Left kidney (tissue), 1 donor: ENCODE measurements at regions not wholly inside any gene's neighbourhood (a gene's known extent, or its start where the extent isn't known, plus 50 kb on each side); places are given as distances from the start of the nearest gene placed in this dataset.
"Not testable (repeated sequence)": the region's sequence is repeated elsewhere in the genome, so short reads cannot be mapped to it uniquely, and the experiment has no call there.

Experiments
- DNase-seq: peaks from one replicate; pipeline ENCODE4 v3.0.0-alpha.2; 2013

DNA sequence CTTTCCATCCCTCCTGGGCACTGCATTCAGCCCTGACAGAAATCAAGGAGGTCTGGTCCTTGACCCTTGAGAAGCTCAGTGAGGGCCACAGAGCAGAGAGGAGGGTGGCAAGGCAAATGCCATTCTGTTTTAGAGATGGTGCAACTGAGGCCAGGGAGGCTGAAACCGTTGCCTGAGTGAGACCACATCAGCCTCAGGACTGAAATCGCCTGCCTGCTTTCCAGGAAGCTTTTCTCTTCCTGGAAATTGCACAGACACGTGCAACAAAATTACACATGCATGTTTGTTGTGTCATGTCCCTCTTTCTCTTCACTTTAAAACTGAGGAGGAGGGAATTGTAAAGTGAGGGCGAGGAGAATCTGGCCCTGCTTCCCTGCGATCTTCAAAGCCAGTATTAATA is 113.7 kb upstream of the PDE10A start:
- DNase-seq: no peak

DNA sequence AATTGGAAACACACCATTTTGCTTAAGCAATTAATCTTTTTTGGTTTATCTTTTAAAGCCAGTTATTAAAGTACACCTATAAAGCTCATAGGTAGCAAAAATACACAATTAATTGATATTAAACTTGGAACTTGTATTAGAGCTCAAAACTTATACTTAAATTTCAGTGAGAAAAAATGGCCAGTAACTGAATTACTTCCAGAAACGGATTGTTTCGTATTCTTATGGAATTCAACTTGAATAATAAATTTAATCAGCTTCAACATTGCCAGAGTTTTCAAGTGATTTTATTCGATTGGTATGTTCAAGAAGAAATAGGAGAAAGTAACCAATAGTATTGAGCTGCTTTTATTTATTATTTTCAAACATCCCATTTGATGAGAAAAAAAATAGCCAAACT is 112.7 kb upstream of the PDE10A start:
- DNase-seq: no peak

DNA sequence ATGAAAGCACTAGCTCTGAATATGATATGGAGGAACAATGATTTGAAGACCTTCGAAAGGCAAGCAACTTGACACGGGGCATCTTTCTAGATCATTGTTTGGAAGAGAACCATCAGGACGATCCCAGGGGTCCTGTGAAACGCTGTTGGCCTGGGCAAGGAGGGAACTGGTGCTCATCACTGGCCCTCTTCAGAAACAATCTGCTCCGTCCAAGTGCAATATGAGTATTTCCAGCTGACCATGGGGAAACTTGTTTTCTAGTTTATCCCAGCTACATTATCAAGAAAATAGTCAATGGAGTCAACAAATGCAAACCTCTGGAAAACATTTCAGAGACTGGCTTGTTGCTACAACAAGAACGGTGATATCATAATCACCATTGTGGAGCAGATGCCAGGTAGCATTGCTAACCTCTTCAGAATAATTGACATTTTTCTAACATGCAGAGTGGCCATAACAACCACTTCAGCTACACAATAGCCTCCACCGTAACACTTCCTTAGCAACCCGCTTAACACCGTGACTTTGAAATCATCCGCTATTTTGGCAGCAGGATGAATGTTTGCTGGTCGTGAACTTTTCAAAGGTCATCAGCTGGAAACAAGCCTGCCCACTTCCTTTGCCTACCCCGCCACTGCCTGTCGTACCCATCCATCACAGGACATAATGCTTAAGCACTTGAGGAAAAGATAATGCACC is 112.0 kb upstream of the PDE10A start:
- DNase-seq: peak; percentile 50

DNA sequence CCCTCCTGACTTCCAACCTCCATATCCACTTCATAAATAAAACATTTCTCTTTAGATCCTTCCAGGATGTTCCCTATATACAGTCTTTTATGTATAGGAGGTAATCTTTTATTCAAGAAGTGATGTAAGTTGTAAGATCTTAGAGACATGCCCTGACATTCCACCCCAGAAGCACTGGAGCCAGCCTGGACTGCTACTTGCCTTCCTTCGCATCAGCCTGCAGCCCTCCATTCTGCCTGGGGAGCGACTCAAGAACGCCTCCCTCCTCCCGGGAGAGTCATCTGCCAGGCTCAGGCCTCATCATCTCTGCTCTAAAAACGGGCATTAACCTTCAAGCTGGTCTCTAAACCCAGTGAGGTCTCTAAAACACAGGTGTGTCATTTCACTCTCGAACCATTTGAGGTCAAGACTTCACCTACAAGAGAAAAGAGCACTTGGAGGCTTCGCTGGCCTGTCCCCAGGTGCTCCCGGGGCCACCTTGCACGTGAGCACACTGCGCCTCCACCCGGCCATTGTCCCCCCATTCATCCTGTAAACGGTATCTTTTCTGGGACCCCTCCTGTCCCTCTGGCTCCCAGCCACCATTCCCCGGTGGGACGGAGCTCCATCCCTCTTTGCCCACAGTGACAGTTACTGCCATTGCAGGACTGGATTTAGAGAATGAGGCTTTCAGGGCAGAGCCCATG is 107.5 kb upstream of the PDE10A start:
- no peak for DNase-seq

DNA sequence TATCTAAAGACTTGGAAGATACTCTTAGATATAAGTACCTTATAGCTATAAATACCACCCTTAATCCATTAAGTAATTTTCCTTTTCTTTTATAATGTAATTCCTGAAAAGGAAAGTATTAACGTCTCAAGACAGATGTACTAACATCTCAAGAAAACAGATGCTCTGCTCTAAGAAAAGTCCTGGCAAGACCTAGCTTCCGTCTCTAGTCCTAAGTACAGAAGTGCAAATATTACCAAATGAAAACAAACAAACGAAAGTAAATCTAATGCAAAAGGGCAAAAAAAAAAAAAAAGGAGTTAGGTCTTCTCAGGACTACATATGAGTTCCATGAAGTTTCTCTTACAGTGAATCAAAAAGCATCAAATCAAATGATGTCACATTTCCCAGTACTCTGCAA is 106.8 kb upstream of the PDE10A start:
- no peak for DNase-seq

DNA sequence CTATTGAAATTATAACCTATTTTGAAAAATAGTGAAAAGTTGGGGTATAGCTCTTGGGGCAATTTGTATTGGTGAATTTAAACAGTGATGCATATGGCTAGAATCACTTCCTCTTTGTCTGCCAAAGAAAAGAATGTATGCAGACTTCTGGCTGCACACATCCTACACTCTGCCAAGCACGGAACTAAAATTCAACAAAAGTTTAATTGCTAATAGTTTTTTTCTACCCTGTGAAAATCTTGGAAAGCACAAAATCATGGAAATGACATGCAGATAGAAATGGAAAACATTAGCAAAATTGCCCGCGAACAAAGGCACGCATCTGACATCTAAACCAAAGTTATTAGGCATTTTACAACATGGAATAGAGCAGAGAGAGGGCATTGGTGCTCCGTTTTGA is 106.4 kb upstream of the PDE10A start:
- DNase-seq: no peak

DNA sequence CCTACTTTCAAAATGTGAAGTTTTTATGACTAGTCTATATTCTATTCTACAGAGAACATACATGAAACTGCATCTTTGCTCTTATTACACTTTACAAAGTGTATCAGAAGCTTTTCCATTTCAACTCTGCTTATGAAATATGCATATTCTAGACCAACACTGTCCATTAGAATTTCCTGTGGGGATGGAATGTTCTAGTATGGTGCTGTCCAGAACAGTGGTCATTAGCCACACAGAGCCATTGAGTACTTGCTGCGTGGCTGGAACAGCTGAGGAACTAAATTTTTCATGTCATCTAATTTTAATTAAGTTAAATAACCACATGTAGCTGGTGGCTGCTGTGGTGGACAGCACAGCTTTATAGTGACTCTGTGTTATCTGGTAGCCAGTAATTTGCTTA is 105.9 kb upstream of the PDE10A start:
- DNase-seq: no peak

DNA sequence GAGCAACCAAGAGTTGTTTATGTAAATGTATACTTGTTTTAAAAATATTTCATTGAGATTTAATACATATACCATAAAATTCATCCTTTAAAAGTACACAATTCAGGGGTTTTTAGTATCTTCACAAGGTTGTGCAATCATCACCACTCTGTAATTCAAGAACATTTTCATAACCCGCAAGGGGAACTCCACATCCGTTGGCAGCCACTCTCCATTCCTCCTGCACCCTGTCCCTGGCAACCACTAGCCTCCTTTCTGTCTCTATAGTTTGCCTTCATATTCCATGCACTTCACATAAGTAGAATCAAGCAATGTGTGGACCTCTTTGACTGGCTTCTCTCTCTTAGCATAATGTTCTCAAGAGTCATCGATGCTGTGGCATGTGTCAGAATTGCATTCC is 104.2 kb upstream of the PDE10A start:
- DNase-seq: no peak

DNA sequence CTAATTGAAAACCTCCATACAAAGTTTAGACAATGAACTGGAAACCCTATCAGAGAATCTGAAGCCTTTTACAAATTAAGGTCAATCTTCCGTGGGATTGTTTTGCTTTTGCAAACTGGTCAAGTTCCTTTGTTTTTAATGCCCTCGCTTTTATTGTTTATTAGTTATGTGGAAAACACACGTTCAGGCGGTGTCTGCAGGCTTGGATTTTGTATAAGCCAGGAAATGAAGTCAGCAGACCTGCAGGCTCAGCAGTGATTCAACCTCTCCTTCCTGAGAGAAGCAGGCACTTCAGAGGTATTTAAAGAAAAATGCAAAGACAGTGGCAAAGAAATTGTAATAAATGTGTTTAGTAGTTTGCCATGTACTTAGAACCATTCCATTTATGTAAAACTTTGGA is 103.4 kb upstream of the PDE10A start:
- no peak for DNase-seq

DNA sequence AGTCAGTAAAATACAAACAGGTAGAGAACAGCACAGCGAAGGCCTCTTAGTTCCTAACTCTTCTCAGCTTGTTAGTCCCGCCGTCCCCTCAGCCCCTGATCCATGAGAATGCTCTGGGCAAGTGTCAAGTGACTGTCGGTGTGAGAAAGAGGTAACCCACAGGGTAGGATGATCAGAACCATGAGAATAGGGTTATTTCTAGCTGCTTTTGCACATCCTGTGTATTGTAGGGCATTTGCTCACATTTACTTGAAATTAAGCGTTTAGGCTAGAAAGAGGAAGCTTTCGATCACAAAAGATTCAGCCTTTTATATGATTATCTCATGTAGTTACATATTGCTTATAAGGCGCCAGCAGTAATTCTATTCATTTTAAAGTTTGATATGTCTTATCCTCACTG is 103.0 kb upstream of the PDE10A start:
- no peak for DNase-seq

DNA sequence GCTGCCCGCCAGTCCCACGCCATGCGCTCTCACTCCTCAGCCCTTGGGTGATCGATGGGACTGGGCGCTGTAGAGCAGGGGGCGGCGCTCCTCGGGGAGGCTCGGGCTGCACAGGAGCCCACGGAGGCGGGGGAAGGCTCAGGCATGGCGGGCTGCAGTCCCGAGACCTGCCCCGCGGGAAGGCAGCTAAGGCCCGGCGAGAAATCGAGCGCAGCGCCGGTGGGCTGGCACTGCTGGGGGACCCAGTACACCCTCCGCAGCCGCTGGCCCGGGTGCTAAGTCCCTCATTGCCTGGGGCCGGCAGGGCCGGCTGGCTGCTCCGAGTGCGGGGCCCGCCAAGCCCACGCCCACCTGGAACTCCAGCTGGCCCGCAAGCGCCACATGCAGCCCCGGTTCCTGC is 102.2 kb upstream of the PDE10A start:
- DNase-seq: not testable (repeated sequence)

DNA sequence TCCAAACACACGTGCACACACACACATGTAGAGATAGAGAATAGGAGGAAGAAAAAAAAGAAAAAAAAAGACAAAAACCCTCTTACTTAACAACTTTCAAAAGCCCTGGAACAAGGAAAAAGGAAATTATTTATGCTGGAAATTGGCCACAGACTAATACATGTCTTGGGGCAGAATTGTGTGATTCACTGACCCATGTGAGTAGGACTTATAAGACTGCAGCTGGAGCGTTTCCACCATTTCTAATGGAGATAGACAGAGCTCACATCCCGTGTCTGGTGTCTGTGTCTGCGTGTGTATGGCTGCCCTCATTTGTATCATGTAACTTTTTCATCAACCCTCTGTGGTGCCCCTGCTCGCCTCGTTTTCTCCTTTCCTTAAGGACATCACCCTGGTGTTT is 99.8 kb upstream of the PDE10A start:
- no peak for DNase-seq

DNA sequence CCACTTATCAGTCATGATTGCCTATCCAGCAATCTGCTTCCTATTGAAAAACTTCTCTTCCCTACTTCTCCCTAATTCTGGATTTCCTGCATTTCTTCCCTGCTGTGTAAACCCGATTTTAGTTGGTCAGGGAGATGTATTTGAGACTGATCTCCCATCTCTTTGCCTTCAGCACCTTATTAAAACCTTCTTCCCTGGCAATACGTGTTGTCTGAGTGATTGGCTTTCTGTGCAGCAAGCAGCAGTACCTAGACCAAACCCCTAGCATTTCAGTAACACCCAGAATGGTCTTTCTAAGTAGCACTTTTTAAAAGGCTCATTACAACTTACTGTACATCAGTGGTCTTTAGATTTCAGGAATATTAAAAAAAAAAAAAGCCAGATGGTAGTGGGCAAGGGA is 99.1 kb upstream of the PDE10A start:
- DNase-seq: no peak

DNA sequence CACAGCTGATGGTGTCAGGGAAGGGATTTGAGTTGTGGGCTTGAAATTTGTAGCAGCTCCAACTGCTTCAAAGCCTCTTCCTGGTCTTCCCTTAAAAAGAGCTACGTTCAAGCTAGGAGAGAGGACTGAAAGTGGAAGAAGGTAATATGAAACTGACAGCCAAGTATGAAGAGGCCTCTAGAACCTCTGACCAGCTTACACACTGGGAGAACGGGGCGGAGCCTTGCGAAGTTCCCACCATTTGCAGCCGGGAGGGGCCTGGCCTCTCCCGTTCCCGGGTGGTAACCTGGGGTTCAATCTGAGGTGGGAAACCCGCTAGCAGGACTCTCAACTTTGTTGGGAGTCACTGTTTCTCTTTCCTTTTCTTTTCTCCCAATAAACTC is 97.8 kb upstream of the PDE10A start:
- no peak for DNase-seq

DNA sequence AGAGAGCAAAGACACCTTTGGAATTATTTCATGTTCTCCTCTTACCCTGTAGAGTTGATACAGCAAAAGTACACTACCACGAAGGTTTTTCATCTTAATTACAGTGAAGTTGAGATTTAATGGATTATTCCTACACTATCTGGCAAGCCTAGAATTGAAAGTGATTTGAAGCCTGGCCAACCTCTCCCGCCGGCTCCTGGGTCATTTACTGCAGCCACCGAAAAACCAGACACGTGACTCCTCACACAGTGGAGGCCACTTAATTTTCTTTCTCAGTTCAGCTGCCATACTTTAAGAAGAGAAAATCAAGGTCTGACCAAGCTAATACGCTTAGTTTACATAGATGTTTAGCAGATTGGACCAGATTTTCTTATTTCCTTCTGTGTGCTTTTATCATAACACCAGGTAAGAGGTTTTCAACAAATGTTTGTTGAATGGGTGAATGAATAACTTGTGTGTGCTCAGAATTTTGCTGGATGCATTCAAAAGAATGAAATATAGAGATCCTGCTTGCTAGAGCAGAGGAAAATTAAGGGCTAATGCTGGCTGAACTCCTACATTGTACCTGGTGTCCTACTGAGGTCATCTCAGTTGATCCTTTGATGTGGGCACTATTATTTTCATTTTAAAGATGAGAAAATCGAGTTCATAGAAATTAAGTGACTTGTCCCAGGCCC is 97.2 kb upstream of the PDE10A start:
- no peak for DNase-seq

DNA sequence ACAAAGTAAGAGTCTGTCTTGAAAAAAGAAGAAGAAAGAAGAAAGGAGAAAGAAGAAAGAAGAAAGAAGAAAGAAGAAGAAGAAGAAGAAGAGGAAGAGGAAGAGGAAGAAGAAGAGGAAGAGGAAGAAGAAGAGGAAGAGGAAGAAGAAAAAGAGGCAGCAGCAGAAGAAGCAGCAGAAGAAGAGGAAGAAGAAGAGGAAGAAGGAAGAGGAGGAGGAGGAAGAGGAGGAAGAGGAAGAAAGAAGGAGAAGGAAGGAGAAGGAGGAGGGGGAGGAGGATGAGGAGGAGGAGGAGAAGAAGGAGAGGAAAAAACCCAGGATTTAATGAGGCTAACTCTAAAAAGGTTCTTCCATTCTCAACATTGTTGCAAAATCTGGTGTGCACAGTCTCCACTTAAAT is 95.4 kb upstream of the PDE10A start:
- no peak for DNase-seq

DNA sequence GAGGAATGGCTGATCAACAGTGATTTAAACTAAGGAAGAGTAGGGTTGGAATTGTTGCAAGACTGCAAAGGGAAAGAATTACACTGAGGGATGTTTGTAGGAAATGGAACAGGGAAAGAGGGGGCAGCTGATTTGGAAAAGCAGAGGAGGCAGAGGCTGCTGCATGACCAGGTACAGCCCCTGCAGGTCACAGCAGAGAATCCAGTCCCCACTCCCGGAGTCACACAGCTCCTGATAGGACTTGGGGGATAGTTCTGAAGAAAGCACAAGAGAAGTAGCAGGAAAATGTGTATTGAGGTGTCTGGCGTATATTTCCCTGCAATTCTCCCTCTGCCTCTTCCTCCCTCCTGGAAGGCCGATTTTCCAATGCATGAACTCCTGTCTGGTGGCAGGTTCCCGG is 92.5 kb upstream of the PDE10A start:
- DNase-seq: no peak

DNA sequence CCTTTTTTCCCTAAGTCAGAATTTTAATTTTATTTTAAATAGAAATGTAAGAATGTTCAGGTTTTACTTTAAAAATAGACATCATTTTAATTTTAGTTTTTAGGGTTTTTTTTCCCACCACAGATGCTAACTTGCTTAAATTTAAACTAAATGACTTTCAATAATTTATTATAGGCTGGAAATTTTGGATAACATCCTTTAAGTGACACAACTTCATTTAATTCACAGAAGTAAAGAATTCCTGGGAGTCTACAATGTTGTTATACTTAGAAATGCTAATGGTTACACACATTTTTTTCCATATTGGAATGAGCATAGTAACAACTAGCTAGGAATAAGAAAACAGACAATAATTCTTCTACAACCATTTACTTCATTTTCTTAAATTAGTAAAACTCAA is 90.5 kb upstream of the PDE10A start:
- no peak for DNase-seq

DNA sequence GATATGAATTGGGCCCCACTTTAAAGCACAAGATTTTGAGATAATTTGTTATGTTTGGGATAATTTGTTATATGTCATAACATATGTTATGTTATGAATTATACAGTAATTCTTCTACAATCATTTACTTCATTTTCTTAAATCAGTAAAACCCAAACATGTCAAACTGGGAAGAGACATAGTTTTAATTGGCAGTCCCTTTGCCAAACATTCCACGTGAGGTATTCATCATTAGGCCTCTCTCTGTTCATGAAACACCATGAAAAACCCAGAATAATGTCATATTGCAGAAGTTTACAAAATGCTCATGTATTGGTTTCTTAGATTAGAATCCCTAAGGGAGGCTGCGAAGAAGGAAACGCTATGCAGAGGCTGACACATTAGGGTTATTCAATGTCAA is 89.4 kb upstream of the PDE10A start:
- DNase-seq: no peak

DNA sequence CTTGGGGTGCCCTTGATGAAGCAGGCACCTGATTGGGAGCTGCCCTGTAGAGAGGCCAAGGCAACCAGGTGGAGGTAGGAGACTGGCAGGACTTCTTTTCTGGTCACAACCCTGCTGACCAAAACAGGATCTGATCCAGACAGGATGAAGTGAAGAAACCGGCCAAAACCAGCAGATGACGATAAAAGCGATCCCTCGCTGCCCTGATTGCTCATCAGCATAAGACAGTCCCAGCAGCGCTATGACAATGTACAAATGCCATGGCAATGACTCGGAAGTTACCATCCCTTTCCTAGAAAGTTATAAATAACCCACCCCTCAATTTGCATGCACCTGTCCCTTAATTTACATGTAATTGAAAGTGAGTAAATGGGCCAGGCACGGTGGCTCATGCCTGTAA is 88.4 kb upstream of the PDE10A start:
- no peak for DNase-seq

DNA sequence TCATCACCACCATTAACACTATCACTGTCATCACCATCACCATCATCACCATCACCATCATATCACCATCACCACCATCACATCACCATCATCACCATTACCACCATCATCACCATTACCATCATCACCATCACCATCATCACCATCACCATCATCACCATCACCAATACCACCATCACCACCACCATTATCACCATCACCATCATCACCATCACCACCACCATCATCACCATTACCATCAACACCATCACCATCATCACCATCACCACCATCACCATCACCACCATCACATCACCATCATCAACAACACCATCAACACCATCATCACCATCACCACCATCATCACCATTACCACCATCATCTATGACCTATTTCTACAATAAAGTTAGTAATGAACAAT is 86.1 kb upstream of the PDE10A start:
- no peak for DNase-seq

DNA sequence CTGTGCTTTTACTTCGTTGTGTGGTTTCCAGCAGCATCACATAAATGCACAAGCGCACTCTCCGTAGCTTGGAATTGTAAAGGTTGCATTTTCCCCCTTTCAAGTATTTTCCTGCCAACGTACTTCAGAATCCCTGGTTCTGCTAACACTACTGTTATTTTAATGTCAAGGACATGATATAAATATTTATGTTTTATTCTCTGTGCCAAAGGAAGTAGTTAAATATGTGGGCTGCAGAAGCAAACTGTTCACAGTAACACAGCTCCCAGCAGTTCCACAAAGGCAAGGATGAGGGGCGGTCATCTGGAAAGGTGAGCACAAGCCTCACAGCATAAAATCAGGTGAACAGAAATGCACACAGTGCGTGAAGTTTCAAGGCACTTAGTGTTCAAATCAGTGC is 85.3 kb upstream of the PDE10A start:
- no peak for DNase-seq

DNA sequence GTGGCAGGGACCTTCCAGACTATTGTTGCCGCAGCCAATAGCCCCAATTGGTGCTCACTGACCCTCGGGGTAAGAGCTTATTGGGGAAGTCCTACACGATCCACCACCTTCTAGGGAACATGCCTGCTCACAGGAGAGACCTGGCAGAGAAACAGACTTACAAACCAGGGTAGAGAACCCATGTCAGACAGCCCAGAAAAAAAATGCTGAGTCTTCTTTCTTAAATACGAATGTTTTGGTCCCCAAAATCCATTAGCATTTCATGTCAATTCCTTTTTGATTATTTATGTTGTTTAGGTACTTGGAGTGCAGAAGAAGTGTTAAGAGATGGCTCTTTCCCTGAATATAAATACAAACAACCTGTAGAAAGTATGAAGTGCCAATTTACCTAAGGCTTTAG is 84.9 kb upstream of the PDE10A start:
- DNase-seq: no peak

DNA sequence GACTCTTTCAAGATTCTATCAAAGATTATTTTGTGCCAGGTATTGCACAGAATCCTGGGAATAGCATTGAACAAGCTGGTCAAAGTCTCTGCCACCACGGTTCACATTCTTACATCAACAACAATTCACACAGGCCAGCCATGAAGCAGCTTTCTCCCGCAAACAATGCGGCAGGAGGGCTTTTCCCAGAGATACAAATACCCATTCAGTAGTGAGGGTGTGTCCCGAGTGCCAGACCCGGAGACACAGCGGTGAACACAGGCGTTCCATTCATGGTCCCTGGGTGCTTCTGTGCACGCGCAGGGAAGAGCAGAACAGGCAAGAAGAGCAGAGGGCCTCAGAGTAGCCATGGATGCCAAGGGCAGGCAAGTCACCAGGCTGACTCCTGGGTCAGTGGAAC is 83.3 kb upstream of the PDE10A start:
- DNase-seq: no peak
